Fibroblast of the aortic adventitia (primary cell): ENCODE measurements at regions not wholly inside any gene's neighbourhood (a gene's known extent, or its start where the extent isn't known, plus 50 kb on each side); places are given as distances from the start of the nearest gene placed in this dataset.
A peak's percentile ranks its signal among the peaks of the same experiment; 100 is the strongest.

ENCODE experiments used
- DNase-seq: peaks from one replicate; pipeline ENCODE4 v3.0.0-alpha.2; 2010; ENCODE audit warnings: low read depth
- H3K4me3 ChIP-seq: 2 replicates; pipeline ENCODE4 v1.5.1; 2011; ENCODE audit warnings: low read depth, mild to moderate bottlenecking, control low read depth, low read length, moderate library complexity
- TF ChIP-seq, protein P1 (sequence below): IDR thresholded peaks from 2 replicates; pipeline ENCODE4 v1.5.1; 2011; ENCODE audit warnings: mild to moderate bottlenecking, low read length, control low read depth, inconsistent platforms; ENCODE audit not compliant: insufficient read depth

DNA sequence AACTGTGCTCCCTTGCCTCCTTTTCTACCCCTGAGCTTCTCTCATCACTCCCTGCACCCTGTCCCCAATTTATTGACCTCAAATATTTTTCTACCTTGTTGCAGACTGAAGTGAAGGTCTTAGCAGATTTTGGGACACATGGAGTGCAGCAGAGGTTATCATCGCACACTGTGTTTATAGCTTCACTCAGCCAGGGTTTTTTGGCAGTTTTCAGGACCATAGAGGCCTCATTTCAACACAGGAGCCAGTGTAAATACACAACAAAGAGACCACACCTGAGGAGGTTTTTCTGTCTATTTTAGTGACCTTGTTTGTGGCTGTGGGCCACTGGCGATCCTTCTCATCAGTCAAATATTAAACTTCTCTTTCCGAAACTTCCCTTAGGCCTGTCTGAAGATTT lies 457.1 kb downstream of the SPRY1 start:
- no peak for DNase-seq
- H3K4me3 ChIP-seq, result no peak overlapping the region
- TF ChIP-seq, protein P1, sequence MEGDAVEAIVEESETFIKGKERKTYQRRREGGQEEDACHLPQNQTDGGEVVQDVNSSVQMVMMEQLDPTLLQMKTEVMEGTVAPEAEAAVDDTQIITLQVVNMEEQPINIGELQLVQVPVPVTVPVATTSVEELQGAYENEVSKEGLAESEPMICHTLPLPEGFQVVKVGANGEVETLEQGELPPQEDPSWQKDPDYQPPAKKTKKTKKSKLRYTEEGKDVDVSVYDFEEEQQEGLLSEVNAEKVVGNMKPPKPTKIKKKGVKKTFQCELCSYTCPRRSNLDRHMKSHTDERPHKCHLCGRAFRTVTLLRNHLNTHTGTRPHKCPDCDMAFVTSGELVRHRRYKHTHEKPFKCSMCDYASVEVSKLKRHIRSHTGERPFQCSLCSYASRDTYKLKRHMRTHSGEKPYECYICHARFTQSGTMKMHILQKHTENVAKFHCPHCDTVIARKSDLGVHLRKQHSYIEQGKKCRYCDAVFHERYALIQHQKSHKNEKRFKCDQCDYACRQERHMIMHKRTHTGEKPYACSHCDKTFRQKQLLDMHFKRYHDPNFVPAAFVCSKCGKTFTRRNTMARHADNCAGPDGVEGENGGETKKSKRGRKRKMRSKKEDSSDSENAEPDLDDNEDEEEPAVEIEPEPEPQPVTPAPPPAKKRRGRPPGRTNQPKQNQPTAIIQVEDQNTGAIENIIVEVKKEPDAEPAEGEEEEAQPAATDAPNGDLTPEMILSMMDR, result no peak

DNA sequence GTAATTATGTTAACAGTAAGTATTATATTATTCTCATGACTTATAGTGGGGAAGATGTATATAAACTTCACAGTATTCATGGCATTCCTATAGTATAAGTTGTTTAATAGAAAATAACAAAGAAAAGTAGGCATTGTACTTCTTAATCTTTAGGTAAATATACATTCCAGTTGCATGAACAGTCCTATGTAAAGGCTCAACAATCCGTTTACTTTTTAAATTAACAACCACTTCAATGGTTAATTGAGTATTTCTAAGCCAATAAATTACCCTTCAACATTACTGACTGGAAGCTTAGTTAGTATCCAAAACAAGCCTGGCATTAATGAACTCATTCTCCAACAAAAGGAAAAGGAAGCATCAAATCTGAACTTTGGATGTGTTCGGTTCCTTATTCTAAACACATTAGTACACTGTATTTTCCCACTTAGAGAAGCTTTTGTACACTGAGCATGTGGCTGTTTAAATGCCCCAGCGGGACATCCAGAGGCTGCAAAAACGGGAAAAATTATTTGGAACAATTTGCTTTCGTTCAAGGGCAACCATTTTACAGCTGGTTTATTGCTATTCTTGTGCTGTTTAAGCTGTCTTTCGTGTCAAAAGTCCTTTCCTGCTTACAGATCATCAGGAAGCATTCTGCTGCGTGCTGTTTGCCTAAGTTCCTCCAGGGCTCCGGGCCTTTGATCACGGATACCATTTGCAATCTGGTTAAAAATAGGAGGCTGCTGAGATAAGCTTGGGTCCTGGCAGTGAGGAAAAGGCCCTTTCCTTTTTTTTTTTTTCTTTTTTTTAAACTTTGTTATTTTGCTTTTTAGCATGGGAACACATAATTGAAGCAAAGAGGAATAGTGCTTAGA lies 460.3 kb downstream of the SPRY1 start:
- no peak overlapping the region for H3K4me3 ChIP-seq
- peak; percentile 61 for DNase-seq
- TF ChIP-seq, protein P1, result peak; percentile 51

DNA sequence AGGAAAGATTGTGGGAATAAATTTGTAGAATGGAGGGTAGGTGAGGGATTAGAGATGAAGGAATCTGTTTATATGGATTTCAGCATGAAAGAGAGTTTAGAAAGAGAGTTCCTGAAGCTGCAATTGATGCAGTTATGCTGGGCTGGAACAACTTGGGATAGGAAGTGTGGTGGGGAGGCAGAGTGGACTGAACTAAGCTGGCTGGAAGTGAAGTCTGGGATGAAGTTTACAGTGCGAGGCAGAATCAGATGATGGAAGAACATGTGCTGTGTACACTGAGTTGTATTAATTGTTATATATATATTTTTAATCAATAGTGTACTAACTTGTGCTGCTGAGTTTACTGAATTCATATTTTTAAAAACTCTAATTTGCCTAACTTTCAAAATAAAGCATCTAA lies 461.9 kb downstream of the SPRY1 start:
- no peak for DNase-seq
- H3K4me3 ChIP-seq, result no peak overlapping the region
- TF ChIP-seq, protein P1, result no peak

DNA sequence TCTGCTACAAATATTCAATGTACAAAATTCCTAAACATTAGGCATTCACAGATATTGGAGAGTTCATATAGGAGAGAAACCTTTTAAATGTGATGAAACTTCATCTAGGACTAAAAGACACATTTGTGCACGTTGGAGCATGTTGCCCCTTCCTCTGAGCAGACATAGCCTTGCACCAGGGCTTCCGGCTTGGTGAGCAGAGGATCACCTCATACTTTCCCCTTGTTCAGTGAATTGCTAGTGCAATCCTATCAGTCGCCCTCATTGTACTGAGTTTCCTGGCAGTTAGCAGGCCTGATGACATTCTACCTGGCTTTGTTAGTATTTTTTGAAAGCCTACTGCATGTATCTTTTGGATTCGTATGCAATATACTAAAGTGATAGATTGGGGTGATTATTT lies 466.2 kb downstream of the SPRY1 start:
- TF ChIP-seq, protein P1, result no peak

DNA sequence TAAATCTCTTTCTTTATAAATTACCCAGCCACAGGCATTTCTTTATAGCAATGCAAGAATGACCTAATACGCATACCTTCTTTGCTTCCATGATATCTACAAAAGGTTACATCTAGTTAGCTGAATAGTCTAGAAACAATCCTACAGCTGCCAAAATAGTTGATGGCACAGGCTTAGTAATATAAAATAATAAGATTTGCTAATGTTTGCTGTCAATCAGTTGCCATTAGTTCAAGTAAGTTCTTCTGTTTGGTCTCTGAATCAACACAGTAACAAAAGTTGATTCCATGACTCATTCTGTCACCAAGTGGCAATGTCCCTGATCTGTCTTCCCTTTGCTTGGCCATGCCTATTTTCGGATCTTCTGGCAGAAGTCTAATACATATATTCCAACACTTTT lies 470.2 kb downstream of the SPRY1 start:
- TF ChIP-seq, protein P1, result no peak
- DNase-seq, result no peak

More for the DNA sequence above, 466.2 kb downstream of the SPRY1 start:
- no peak for DNase-seq
- no peak overlapping the region for H3K4me3 ChIP-seq

DNA sequence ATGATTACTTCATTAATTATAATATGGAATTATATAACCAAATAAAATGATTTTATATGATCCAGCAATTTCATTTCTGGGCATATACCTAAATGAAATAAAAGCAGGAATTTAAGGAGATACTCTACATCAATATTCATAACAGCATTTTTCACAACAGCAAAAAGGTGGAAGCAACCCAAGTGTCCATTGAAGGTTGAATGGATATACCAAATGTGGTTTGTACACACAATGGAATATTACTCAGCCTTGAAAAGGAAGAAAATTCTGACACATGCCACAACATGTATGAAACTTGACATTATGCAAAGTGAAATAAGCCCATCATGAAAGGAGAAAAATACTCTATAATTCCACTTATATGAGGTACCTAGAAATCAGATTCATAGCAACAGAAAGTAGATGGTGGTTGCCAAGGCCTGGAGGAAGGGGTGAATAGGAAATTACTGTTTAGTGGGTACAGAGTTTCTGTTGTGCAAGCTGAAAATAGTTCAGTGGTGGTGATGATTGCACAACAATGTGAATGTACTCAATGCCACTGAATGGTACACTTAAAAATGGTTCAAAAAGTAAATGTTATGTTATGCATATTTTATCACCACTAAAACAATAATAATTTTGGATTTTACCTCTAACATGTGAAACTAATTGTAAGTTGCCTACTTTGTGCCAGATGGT lies 471.5 kb downstream of the SPRY1 start:
- no peak for DNase-seq
- no peak overlapping the region for H3K4me3 ChIP-seq
- TF ChIP-seq, protein P1, result no peak

More for the DNA sequence above, 470.2 kb downstream of the SPRY1 start:
- no peak overlapping the region for H3K4me3 ChIP-seq
